ENCODE measurements at regions not wholly inside any gene's neighbourhood (a gene's known extent, or its start where the extent isn't known, plus 50 kb on each side); places are given as distances from the start of the nearest gene placed in this dataset.

DNA sequence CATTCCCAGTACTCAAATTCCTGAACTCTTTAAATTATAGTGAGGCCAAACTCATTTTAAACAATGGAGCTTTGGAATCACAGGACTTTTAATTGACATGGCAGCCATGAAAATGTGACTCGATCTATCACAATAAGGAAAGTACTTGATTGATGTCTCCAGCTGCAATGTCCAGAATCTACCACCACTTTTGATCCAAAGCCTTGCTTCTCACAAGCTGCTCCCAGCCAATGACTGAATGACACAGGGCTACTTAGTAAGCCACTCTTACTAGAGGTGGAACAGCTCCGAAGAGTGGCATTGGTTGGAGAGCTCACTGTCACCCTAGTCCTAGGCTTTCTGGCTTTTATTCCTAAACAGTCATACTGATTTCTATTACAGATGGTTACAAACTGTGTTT is 270.1 kb downstream of the IRS1 start:
- Mint-ChIP-seq H3K4me3 (no peak overlapping the region), H3K27ac (no peak overlapping the region), H3K9me3 (0 out of 3 replicates have a peak, but pooled peaks cover 2% of the 10 kb centered on the region), H3K27me3 (ENCODE audit: insufficient read depth, low read depth, poor library complexity) (no peaks in the 10 kb centered on the region), H3K4me1 (no peaks in the 10 kb centered on the region; the same call in 2 of the 3 replicates), H3K36me3 (ENCODE audit: low read depth) (no peaks in the 10 kb centered on the region)
- Histone ChIP-seq H2AFZ (no peak overlapping the region), H3K9me2 (ENCODE audit: insufficient read depth) (no peaks in the 10 kb centered on the region), H3K27me3 (ENCODE audit: insufficient read depth) (no peaks in the 10 kb centered on the region), H3K4me2 (no peak overlapping the region), H3K4me1 (ENCODE audit: insufficient read depth) (peaks cover 10% of the 10 kb centered on the region; the same call in 1 of the 2 replicates), H3K27ac (ENCODE audit: low read depth) (no peak overlapping the region), H3K36me3 (ENCODE audit: insufficient read depth) (no peaks in the 10 kb centered on the region), H3K4me3 (no peak overlapping the region), H3K79me2 (replicated peaks; ENCODE audit: insufficient read depth) (no peaks in the 10 kb centered on the region), H3F3A (replicated peaks; ENCODE audit: low read depth) (no peaks in the 10 kb centered on the region), H4K20me1 (replicated peaks; ENCODE audit: insufficient read depth) (no peaks in the 10 kb centered on the region)
- DNase-seq (ENCODE audit: low spot score) (no peak), ATAC-seq (no peak)
- TF ChIP-seq ZNF114 (CRISPR knock-in tag; IDR thresholded peaks at IDR 0.05) (no peak), EZH2phosphoT487 (IDR thresholded peaks at IDR 0.05; ENCODE audit: unreplicated experiment) (no peak)

DNA sequence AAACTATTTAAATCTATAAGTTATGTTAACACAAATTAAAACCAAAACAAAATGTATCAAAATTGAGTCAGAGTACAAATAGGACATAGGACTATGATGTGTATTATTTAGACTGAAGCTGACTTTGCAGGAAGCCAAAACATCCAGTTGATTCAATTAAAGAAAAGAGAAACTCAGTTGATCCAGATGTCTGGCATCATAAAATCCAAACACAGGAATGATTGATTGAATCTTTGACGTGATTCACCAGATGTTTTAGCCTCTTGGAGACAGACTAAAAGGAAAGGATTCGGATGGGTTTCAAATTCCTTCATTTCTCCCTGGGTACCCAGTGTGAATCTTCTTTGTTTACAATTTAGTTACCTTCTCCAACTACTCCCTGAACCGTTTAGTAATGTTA is 272.9 kb downstream of the IRS1 start:
- H3K4me1 Mint-ChIP-seq: no peaks in the 10 kb centered on the region; the same call in 2 of the 3 replicates
- TF ChIP-seq, protein P1, sequence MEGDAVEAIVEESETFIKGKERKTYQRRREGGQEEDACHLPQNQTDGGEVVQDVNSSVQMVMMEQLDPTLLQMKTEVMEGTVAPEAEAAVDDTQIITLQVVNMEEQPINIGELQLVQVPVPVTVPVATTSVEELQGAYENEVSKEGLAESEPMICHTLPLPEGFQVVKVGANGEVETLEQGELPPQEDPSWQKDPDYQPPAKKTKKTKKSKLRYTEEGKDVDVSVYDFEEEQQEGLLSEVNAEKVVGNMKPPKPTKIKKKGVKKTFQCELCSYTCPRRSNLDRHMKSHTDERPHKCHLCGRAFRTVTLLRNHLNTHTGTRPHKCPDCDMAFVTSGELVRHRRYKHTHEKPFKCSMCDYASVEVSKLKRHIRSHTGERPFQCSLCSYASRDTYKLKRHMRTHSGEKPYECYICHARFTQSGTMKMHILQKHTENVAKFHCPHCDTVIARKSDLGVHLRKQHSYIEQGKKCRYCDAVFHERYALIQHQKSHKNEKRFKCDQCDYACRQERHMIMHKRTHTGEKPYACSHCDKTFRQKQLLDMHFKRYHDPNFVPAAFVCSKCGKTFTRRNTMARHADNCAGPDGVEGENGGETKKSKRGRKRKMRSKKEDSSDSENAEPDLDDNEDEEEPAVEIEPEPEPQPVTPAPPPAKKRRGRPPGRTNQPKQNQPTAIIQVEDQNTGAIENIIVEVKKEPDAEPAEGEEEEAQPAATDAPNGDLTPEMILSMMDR (conservative IDR thresholded peaks at IDR 0.05; ENCODE audit: low read depth in 2 of 2): no peak
- TF ChIP-seq JUNB (IDR thresholded peaks at IDR 0.05; ENCODE audit: unreplicated experiment) (no peak), POLR2AphosphoS5 (IDR thresholded peaks at IDR 0.05; ENCODE audit: low read depth) (no peak), ZNF114 (CRISPR knock-in tag; IDR thresholded peaks at IDR 0.05) (no peak), STAT1 (IDR thresholded peaks at IDR 0.05; ENCODE audit: unreplicated experiment) (no peak), EZH2phosphoT487 (IDR thresholded peaks at IDR 0.05; ENCODE audit: unreplicated experiment) (no peak), NANOG (IDR thresholded peaks at IDR 0.05; ENCODE audit: borderline replicate concordance) (no peak), EZH2 (IDR thresholded peaks at IDR 0.05; ENCODE audit: low read depth, unreplicated experiment) (no peak)
- TF ChIP-seq, protein P2, sequence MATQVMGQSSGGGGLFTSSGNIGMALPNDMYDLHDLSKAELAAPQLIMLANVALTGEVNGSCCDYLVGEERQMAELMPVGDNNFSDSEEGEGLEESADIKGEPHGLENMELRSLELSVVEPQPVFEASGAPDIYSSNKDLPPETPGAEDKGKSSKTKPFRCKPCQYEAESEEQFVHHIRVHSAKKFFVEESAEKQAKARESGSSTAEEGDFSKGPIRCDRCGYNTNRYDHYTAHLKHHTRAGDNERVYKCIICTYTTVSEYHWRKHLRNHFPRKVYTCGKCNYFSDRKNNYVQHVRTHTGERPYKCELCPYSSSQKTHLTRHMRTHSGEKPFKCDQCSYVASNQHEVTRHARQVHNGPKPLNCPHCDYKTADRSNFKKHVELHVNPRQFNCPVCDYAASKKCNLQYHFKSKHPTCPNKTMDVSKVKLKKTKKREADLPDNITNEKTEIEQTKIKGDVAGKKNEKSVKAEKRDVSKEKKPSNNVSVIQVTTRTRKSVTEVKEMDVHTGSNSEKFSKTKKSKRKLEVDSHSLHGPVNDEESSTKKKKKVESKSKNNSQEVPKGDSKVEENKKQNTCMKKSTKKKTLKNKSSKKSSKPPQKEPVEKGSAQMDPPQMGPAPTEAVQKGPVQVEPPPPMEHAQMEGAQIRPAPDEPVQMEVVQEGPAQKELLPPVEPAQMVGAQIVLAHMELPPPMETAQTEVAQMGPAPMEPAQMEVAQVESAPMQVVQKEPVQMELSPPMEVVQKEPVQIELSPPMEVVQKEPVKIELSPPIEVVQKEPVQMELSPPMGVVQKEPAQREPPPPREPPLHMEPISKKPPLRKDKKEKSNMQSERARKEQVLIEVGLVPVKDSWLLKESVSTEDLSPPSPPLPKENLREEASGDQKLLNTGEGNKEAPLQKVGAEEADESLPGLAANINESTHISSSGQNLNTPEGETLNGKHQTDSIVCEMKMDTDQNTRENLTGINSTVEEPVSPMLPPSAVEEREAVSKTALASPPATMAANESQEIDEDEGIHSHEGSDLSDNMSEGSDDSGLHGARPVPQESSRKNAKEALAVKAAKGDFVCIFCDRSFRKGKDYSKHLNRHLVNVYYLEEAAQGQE (IDR thresholded peaks at IDR 0.05; ENCODE audit: unreplicated experiment): no peak
- TF ChIP-seq, protein P3, sequence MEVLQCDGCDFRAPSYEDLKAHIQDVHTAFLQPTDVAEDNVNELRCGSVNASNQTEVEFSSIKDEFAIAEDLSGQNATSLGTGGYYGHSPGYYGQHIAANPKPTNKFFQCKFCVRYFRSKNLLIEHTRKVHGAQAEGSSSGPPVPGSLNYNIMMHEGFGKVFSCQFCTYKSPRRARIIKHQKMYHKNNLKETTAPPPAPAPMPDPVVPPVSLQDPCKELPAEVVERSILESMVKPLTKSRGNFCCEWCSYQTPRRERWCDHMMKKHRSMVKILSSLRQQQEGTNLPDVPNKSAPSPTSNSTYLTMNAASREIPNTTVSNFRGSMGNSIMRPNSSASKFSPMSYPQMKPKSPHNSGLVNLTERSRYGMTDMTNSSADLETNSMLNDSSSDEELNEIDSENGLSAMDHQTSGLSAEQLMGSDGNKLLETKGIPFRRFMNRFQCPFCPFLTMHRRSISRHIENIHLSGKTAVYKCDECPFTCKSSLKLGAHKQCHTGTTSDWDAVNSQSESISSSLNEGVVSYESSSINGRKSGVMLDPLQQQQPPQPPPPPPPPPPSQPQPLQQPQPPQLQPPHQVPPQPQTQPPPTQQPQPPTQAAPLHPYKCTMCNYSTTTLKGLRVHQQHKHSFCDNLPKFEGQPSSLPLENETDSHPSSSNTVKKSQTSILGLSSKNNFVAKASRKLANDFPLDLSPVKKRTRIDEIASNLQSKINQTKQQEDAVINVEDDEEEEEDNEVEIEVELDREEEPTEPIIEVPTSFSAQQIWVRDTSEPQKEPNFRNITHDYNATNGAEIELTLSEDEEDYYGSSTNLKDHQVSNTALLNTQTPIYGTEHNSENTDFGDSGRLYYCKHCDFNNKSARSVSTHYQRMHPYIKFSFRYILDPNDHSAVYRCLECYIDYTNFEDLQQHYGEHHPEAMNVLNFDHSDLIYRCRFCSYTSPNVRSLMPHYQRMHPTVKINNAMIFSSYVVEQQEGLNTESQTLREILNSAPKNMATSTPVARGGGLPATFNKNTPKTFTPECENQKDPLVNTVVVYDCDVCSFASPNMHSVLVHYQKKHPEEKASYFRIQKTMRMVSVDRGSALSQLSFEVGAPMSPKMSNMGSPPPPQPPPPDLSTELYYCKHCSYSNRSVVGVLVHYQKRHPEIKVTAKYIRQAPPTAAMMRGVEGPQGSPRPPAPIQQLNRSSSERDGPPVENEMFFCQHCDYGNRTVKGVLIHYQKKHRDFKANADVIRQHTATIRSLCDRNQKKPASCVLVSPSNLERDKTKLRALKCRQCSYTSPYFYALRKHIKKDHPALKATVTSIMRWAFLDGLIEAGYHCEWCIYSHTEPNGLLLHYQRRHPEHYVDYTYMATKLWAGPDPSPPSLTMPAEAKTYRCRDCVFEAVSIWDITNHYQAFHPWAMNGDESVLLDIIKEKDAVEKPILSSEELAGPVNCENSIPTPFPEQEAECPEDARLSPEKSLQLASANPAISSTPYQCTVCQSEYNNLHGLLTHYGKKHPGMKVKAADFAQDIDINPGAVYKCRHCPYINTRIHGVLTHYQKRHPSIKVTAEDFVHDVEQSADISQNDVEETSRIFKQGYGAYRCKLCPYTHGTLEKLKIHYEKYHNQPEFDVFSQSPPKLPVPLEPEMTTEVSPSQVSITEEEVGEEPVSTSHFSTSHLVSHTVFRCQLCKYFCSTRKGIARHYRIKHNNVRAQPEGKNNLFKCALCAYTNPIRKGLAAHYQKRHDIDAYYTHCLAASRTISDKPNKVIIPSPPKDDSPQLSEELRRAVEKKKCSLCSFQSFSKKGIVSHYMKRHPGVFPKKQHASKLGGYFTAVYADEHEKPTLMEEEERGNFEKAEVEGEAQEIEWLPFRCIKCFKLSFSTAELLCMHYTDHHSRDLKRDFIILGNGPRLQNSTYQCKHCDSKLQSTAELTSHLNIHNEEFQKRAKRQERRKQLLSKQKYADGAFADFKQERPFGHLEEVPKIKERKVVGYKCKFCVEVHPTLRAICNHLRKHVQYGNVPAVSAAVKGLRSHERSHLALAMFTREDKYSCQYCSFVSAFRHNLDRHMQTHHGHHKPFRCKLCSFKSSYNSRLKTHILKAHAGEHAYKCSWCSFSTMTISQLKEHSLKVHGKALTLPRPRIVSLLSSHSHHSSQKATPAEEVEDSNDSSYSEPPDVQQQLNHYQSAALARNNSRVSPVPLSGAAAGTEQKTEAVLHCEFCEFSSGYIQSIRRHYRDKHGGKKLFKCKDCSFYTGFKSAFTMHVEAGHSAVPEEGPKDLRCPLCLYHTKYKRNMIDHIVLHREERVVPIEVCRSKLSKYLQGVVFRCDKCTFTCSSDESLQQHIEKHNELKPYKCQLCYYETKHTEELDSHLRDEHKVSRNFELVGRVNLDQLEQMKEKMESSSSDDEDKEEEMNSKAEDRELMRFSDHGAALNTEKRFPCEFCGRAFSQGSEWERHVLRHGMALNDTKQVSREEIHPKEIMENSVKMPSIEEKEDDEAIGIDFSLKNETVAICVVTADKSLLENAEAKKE (CRISPR knock-in tag; IDR thresholded peaks at IDR 0.05): no peak

More for the DNA sequence above, 272.9 kb downstream of the IRS1 start:
- Mint-ChIP-seq H3K9me3 (0 out of 3 replicates have a peak, but pooled peaks cover 3% of the 10 kb centered on the region), H3K36me3 (ENCODE audit: low read depth) (peaks cover 4% of the 10 kb centered on the region; the same call in 2 of the 3 replicates), H3K27me3 (ENCODE audit: insufficient read depth, low read depth, poor library complexity) (no peaks in the 10 kb centered on the region), H3K27ac (no peak overlapping the region), H3K4me3 (no peak overlapping the region)
- Histone ChIP-seq H3F3A (replicated peaks; ENCODE audit: low read depth) (no peaks in the 10 kb centered on the region), H3K9me2 (ENCODE audit: insufficient read depth) (0 out of 2 replicates have a peak, but pooled peaks cover 9% of the 10 kb centered on the region), H3K36me3 (ENCODE audit: insufficient read depth) (no peaks in the 10 kb centered on the region), H3K79me2 (replicated peaks; ENCODE audit: insufficient read depth) (no peaks in the 10 kb centered on the region), H3K27ac (ENCODE audit: low read depth) (no peak overlapping the region), H3K4me2 (no peak overlapping the region), H2AFZ (no peak overlapping the region), H4K20me1 (replicated peaks; ENCODE audit: insufficient read depth) (no peaks in the 10 kb centered on the region), H3K4me3 (no peak overlapping the region), H3K27me3 (ENCODE audit: insufficient read depth) (no peaks in the 10 kb centered on the region), H3K4me1 (ENCODE audit: insufficient read depth) (peaks cover 10% of the 10 kb centered on the region; the same call in 1 of the 2 replicates)
- no peak for DNase-seq (ENCODE audit: low spot score)
- no peak for ATAC-seq
